H1 (cell line): ENCODE measurements at regions not wholly inside any gene's neighbourhood (a gene's known extent, or its start where the extent isn't known, plus 50 kb on each side); places are given as distances from the start of the nearest gene placed in this dataset.

Source experiments
- CTCF ChIA-PET: fragments of 300-600 bp; sonication (Branson Sonifier 250); formaldehyde crosslinking; loops from one replicate; lab custom pipeline; 2021; ENCODE audit not compliant: partially characterized antibody; lab: Charles Lee
- POLR2A ChIA-PET: fragments of 300-600 bp; sonication (Branson Sonifier 250); formaldehyde crosslinking; loops from one replicate; lab custom pipeline; 2021; ENCODE audit warnings: inconsistent platforms; ENCODE audit not compliant: partially characterized antibody; lab: Charles Lee
- DNase-seq, 2 experiments: peaks; one replicate each; pipeline versions ENCODE4 v3.0.0 to v3.0.0-alpha.2; 2010 to 2022; ENCODE audit warnings: low spot score in 2 of 2, low read depth in 1 of 2, mixed read lengths in 1 of 2
- FAIRE-seq: peaks from 2 replicates; lab custom pipeline; 2011; peaks lifted over from hg19 to GRCh38; lab: Jason Lieb, UNC
- H2AFZ ChIP-seq: 2 replicates; pipeline ENCODE4 v1.8.1; 2012; ENCODE audit warnings: low read length, inconsistent platforms
- H2AK5ac ChIP-seq: 2 replicates; pipeline ENCODE4 v1.6.1; 2013; ENCODE audit warnings: low read depth, low read length
- H2BK120ac ChIP-seq: replicated peaks from 2 replicates; pipeline ENCODE3; 2013; ENCODE audit warnings: low read depth, low read length, inconsistent platforms
- H2BK12ac ChIP-seq: 2 replicates; pipeline ENCODE4 v1.6.1; 2013; ENCODE audit warnings: low read depth, low read length
- H2BK15ac ChIP-seq: 2 replicates; pipeline ENCODE4 v1.6.1; 2013; ENCODE audit warnings: low read length
- H2BK20ac ChIP-seq: 2 replicates; pipeline ENCODE4 v1.6.1; 2013; ENCODE audit warnings: low read length
- H2BK5ac ChIP-seq: 2 replicates; pipeline ENCODE4 v1.6.1; 2013; ENCODE audit warnings: low read depth, low read length
- H3K14ac ChIP-seq: 2 replicates; pipeline ENCODE4 v1.6.1; 2013; ENCODE audit warnings: inconsistent platforms; ENCODE audit not compliant: insufficient read length
- H3K18ac ChIP-seq: 2 replicates; pipeline ENCODE4 v1.6.1; 2013; ENCODE audit warnings: low read length; ENCODE audit errors: extremely low read depth
- H3K23ac ChIP-seq: 2 replicates; pipeline ENCODE4 v1.6.1; 2013; ENCODE audit warnings: inconsistent platforms; ENCODE audit not compliant: insufficient read length
- H3K23me2 ChIP-seq: 2 replicates; pipeline ENCODE4 v1.6.1; 2013; ENCODE audit warnings: low read depth, low read length
- H3K27ac ChIP-seq: 2 replicates; pipeline ENCODE4 v1.6.1; 2011; ENCODE audit warnings: low read depth, low read length, inconsistent platforms
- H3K27me3 ChIP-seq, 4 experiments: replicated peaks in 1 of 4; 1 replicate in 1 of 4; 2 replicates in 3 of 4; pipeline versions ENCODE4 v1.6.1 to v1.8.1; 2011 to 2013; ENCODE audit warnings: low read length in 3 of 4, mild to moderate bottlenecking in 3 of 4, inconsistent platforms in 2 of 4, mixed read lengths in 2 of 4, moderate library complexity in 1 of 4; ENCODE audit not compliant: control insufficient read depth in 3 of 4, insufficient read depth in 3 of 4; ENCODE audit errors: extremely low read depth in 1 of 4
- H3K36me3 ChIP-seq, 4 experiments: 2 replicates each; pipeline versions ENCODE4 v1.6.1 to v1.8.1; 2011 to 2013; ENCODE audit warnings: mild to moderate bottlenecking in 4 of 4, low read length in 3 of 4, moderate library complexity in 2 of 4, control low read depth in 1 of 4, inconsistent platforms in 1 of 4; ENCODE audit not compliant: insufficient read depth in 4 of 4, control insufficient read depth in 2 of 4
- H3K4ac ChIP-seq: replicated peaks from 2 replicates; pipeline ENCODE3; 2013; ENCODE audit warnings: low read length, low read depth, mixed read lengths, inconsistent platforms; ENCODE audit not compliant: insufficient read length
- H3K4me1 ChIP-seq, 4 experiments: replicated peaks in 1 of 4; 1 replicate in 1 of 4; 2 replicates in 3 of 4; pipeline versions ENCODE4 v1.6.1 to v1.8.1; 2011 to 2013; ENCODE audit warnings: low read length in 3 of 4, inconsistent platforms in 2 of 4, mixed read lengths in 1 of 4; ENCODE audit not compliant: insufficient read depth in 4 of 4, control insufficient read depth in 3 of 4
- H3K4me2 ChIP-seq, 2 experiments: 2 replicates each; pipeline versions ENCODE4 v1.6.1 to v1.8.1; 2011 to 2013; ENCODE audit warnings: low read depth in 2 of 2, low read length in 2 of 2, control low read depth in 1 of 2, inconsistent platforms in 1 of 2, mild to moderate bottlenecking in 1 of 2; ENCODE audit not compliant: insufficient read depth in 1 of 2
- H3K4me3 ChIP-seq, 4 experiments: fragments of 200-600, 300-600 bp in 1 of 4; sonication (generic), shearing (Covaris generic), sonication (Bioruptor Twin) in 1 of 4; 2 replicates each; pipeline versions ENCODE4 v1.5.1 to v1.8.1; 2011 to 2016; ENCODE audit warnings: low read length in 4 of 4, low read depth in 3 of 4, control low read depth in 2 of 4, inconsistent platforms in 2 of 4, mild to moderate bottlenecking in 2 of 4, mixed read lengths in 1 of 4, moderate library complexity in 1 of 4; ENCODE audit not compliant: insufficient read depth in 2 of 4; ENCODE audit errors: extremely low read depth in 1 of 4
- H3K56ac ChIP-seq: replicated peaks from 2 replicates; pipeline ENCODE3; 2013; ENCODE audit warnings: low read depth, mild to moderate bottlenecking, mixed read lengths, low read length, inconsistent platforms; ENCODE audit not compliant: insufficient read length
- H3K79me1 ChIP-seq: 2 replicates; pipeline ENCODE4 v1.6.1; 2013; ENCODE audit warnings: low read depth, low read length, control low read depth
- H3K79me2 ChIP-seq, 2 experiments: 2 replicates each; pipeline versions ENCODE4 v1.6.1 to v1.8.1; 2012 to 2013; ENCODE audit warnings: low read length in 2 of 2, mild to moderate bottlenecking in 2 of 2, inconsistent platforms in 1 of 2; ENCODE audit not compliant: insufficient read depth in 2 of 2, control insufficient read depth in 1 of 2
- H3K9ac ChIP-seq, 4 experiments: replicated peaks in 1 of 4; 1 replicate in 1 of 4; 2 replicates in 3 of 4; pipeline versions ENCODE4 v1.6.1 to v1.8.1; 2011 to 2013; ENCODE audit warnings: low read depth in 3 of 4, low read length in 3 of 4, control low read depth in 2 of 4, mild to moderate bottlenecking in 2 of 4, moderate library complexity in 2 of 4, inconsistent platforms in 1 of 4; ENCODE audit errors: extremely low read depth in 1 of 4
- H3K9me3 ChIP-seq, 2 experiments: 2 replicates each; pipeline versions ENCODE4 v1.6.1 to v1.8.1; 2012 to 2013; ENCODE audit warnings: mild to moderate bottlenecking in 2 of 2, moderate library complexity in 2 of 2, control low read depth in 1 of 2, inconsistent platforms in 1 of 2, low read depth in 1 of 2, low read length in 1 of 2, mixed read lengths in 1 of 2; ENCODE audit not compliant: insufficient read depth in 2 of 2
- H4K20me1 ChIP-seq, 2 experiments: replicated peaks in 1 of 2; 2 replicates each; pipeline versions ENCODE3 to v1.8.1; 2011 to 2013; ENCODE audit warnings: inconsistent platforms in 2 of 2, low read length in 2 of 2, mild to moderate bottlenecking in 1 of 2; ENCODE audit not compliant: insufficient read depth in 2 of 2, control insufficient read depth in 1 of 2
- H4K5ac ChIP-seq: 2 replicates; pipeline ENCODE4 v1.6.1; 2013; ENCODE audit warnings: low read length, low read depth, mixed read lengths, inconsistent platforms; ENCODE audit not compliant: insufficient read length
- H4K8ac ChIP-seq: 2 replicates; pipeline ENCODE4 v1.8.0; 2013; ENCODE audit warnings: mild to moderate bottlenecking, moderate library complexity, low read length, inconsistent platforms; ENCODE audit not compliant: insufficient read depth; ENCODE audit errors: extremely low read depth
- H4K91ac ChIP-seq: replicated peaks from 2 replicates; pipeline ENCODE3; 2013; ENCODE audit warnings: low read length, mixed read lengths, inconsistent platforms; ENCODE audit not compliant: insufficient read length
- CTBP2 ChIP-seq: IDR thresholded peaks from 2 replicates; pipeline ENCODE4 v1.7.0; 2011; ENCODE audit warnings: borderline replicate concordance, mild to moderate bottlenecking, moderate library complexity, mixed read lengths, low read length; ENCODE audit not compliant: insufficient read depth, insufficient read length
- EGR1 ChIP-seq: IDR thresholded peaks from 2 replicates; pipeline ENCODE4 v1.6.1; 2011; ENCODE audit warnings: low read depth, low read length, borderline replicate concordance
- EZH2 ChIP-seq: fragments of 200-600 bp; sonication (generic); IDR thresholded peaks from 2 replicates; pipeline ENCODE4 v1.7.1; 2012; ENCODE audit warnings: low read depth, mild to moderate bottlenecking, moderate library complexity, low read length, inconsistent platforms; ENCODE audit not compliant: severe bottlenecking
- FOSL1 ChIP-seq: IDR thresholded peaks from 2 replicates; pipeline ENCODE4 v1.6.1; 2011; ENCODE audit warnings: mild to moderate bottlenecking, low read depth, low read length, moderate library complexity; ENCODE audit not compliant: insufficient read depth
- GABPA ChIP-seq: IDR thresholded peaks from 2 replicates; pipeline ENCODE4 v1.6.1; 2011; ENCODE audit warnings: mild to moderate bottlenecking, low read length, moderate library complexity, borderline replicate concordance; ENCODE audit not compliant: insufficient read depth
- JUN ChIP-seq: IDR thresholded peaks from 2 replicates; pipeline ENCODE4 v1.6.1; 2011; ENCODE audit warnings: low read depth, mild to moderate bottlenecking, improper control_type of control experiment, low read length
- KDM1A ChIP-seq: fragments of 200-600, 300-600 bp; sonication (generic); IDR thresholded peaks from 2 replicates; pipeline ENCODE4 v1.7.1; 2016; ENCODE audit warnings: mild to moderate bottlenecking, low read length, borderline replicate concordance
- MAFK ChIP-seq: IDR thresholded peaks from 2 replicates; pipeline ENCODE4 v1.6.1; 2012; ENCODE audit warnings: low read depth, mild to moderate bottlenecking, improper control_type of control experiment, low read length
- POU5F1 ChIP-seq: IDR thresholded peaks from 2 replicates; pipeline ENCODE4 v1.6.1; 2011; ENCODE audit warnings: low read depth, mild to moderate bottlenecking, low read length, moderate library complexity
- RBBP5 ChIP-seq: IDR thresholded peaks from 2 replicates; pipeline ENCODE4 v1.7.1; 2012; ENCODE audit warnings: low read depth, mild to moderate bottlenecking, inconsistent platforms, low read length, moderate library complexity, borderline replicate concordance
- RXRA ChIP-seq: IDR thresholded peaks from 2 replicates; pipeline ENCODE4 v1.6.1; 2011; ENCODE audit warnings: low read depth, mild to moderate bottlenecking, low read length, moderate library complexity; ENCODE audit not compliant: insufficient read depth
- TAF7 ChIP-seq: optimal IDR thresholded peaks from 2 replicates; pipeline ENCODE3; 2011; ENCODE audit warnings: low read depth, mild to moderate bottlenecking, inconsistent platforms, low read length, moderate library complexity, borderline replicate concordance
- ZNF274 ChIP-seq: IDR thresholded peaks from 2 replicates; pipeline ENCODE4 v1.7.0; 2012; ENCODE audit warnings: low read length, borderline replicate concordance; ENCODE audit errors: extremely low read depth
- WGBS, 2 experiments: shearing (Covaris generic) in 1 of 2; methylation state at CpG; one replicate each; pipeline versions ENCODE4 v1.1.6 to v1.1.7; 2013 to 2015; ENCODE audit warnings: low lambda C conversion rate in 2 of 2, mixed read lengths in 2 of 2, inconsistent platforms in 1 of 2, low coverage in 1 of 2, missing lambda C conversion rate in 1 of 2; ENCODE audit not compliant: insufficient replicate concordance in 2 of 2, insufficient coverage in 1 of 2, insufficient read length in 1 of 2; ENCODE audit errors: extremely low coverage in 1 of 2, missing lambda C conversion rate in 1 of 2; 5-methylcytosine and 5-hydroxymethylcytosine counted together

GRCh38 chr2:120847700-120848321, 112.1 kb downstream of the GLI2 start:
- Histone ChIP-seq H4K20me1 (peaks cover 14 to 23% of the 10 kb centered on the region in 2 experiments), H3K27ac (no peak overlapping the region), H4K8ac (no peak overlapping the region; the same call in 1 of the 2 replicates), H3K4me2 (no peak overlapping the region), H4K91ac (no peak overlapping the region), H3K23ac (no peak overlapping the region), H3K18ac (no peak overlapping the region), H2BK15ac (no peak overlapping the region), H3K14ac (no peak overlapping the region), H3K56ac (no peak overlapping the region), H3K9ac (no peak overlapping the region), H3K4me3 (no peak overlapping the region), H3K23me2 (0 out of 2 replicates have a peak, but pooled peaks cover 1% of the 10 kb centered on the region), H3K4ac (no peak overlapping the region), H3K79me2 (peaks cover 0 to 31% of the 10 kb centered on the region in 2 experiments; a peak in 2 of 4 replicates), H3K9me3 (no peaks in the 10 kb centered on the region), H3K27me3 (no peaks in the 10 kb centered on the region), H2BK120ac (no peak overlapping the region), H3K4me1 (peaks cover 0 to 2% (median 0%) of the 10 kb centered on the region in 4 experiments; a peak in 1 of 7 replicates), H2BK5ac (no peak overlapping the region), H2BK12ac (no peak overlapping the region), H2BK20ac (no peak overlapping the region), H2AFZ (no peak overlapping the region), H2AK5ac (no peak overlapping the region), H3K79me1 (peaks cover 23% of the 10 kb centered on the region), H3K36me3 (no peaks in the 10 kb centered on the region), H4K5ac (no peak overlapping the region)
- 94% methylated on average over 23 of the region's 24 CpGs; no CpG with 5 or more reads in 1 of the 2 experiments for WGBS, 2 experiments
- ChIA-PET CTCF (interaction anchor here (0.9 to 3.5 kb wide), 11 partner anchors 9 to 519 kb away, joined by 3 to 24 read pairs (median 5); no protein-coding TSS in a partner anchor), POLR2A (interaction anchor here (1.6 kb wide), 1 partner anchor 10 kb away, joined by 4 read pairs; no protein-coding TSS in a partner anchor)
- DNase-seq (no peak), FAIRE-seq (no peak)
- no peak for TF ChIP-seq MAFK
- no peak for TF ChIP-seq RBBP5
- no peak for TF ChIP-seq KDM1A
- TF ChIP-seq GABPA, result no peak
- TF ChIP-seq ZNF274, result no peak
- TF ChIP-seq FOSL1, result no peak
- TF ChIP-seq RXRA, result no peak
- no peak for TF ChIP-seq TAF7
- TF ChIP-seq POU5F1, result no peak
- no peak for TF ChIP-seq JUN
- no peak for TF ChIP-seq EGR1
- no peak for TF ChIP-seq CTBP2
- TF ChIP-seq EZH2, result no peak
